ENCODE measurements at regions not wholly inside any gene's neighbourhood (a gene's known extent, or its start where the extent isn't known, plus 50 kb on each side); places are given as distances from the start of the nearest gene placed in this dataset.

- Histone ChIP-seq H3K27me3 (no peaks in the 10 kb centered on the region), H3K9me3 (no peaks in the 10 kb centered on the region), H3K27ac (no peak overlapping the region), H3K36me3 (no peaks in the 10 kb centered on the region), H3K4me3 (no peak overlapping the region), H3K4me1 (no peaks in the 10 kb centered on the region)
- intact Hi-C loops (cut with DNase I) = no loop called here
- WGBS, 4 donors = 69 to 76% (median 72%) methylated on average over 2 of the region's 2 CpGs
- DNase-seq = no peak
- ATAC-seq = no peak
- no peak for TF ChIP-seq POLR2A (IDR thresholded peaks at IDR 0.05)
- TF ChIP-seq CTCF (IDR thresholded peaks at IDR 0.05) = no peak
These were observed 167.4 kb upstream of the SLITRK1 start for GRCh38 chr13:84049443-84050219.

- ATAC-seq = no peak
- 59 to 69% (median 67%) methylated on average over 2 of the region's 2 CpGs for WGBS, 4 donors
These were observed 162.5 kb upstream of the SLITRK1 start for GRCh38 chr13:84044805-84045204.

GRCh38 chr13:84038001-84038400 is 155.7 kb upstream of the SLITRK1 start:
- no peaks in the 10 kb centered on the region for H3K27me3 ChIP-seq
- ATAC-seq (no peak), DNase-seq (no peak)
- no peak overlapping the region for H3K27ac ChIP-seq
- H3K4me1 ChIP-seq = no peaks in the 10 kb centered on the region
- no peaks in the 10 kb centered on the region for H3K9me3 ChIP-seq
- intact Hi-C loops (cut with DNase I) = no loop called here
- H3K4me3 ChIP-seq = no peak overlapping the region
- H3K36me3 ChIP-seq = no peaks in the 10 kb centered on the region
- WGBS, 4 donors = 0 to 13% (median 6%) methylated on average over 1 of the region's 1 CpG
- TF ChIP-seq POLR2A (IDR thresholded peaks at IDR 0.05) (no peak), CTCF (IDR thresholded peaks at IDR 0.05) (no peak)

More at GRCh38 chr13:84044805-84045204, 162.5 kb upstream of the SLITRK1 start:
- DNase-seq = no peak
- TF ChIP-seq CTCF (IDR thresholded peaks at IDR 0.05) (no peak), POLR2A (IDR thresholded peaks at IDR 0.05) (no peak)
- no peaks in the 10 kb centered on the region for H3K4me1 ChIP-seq
- H3K27me3 ChIP-seq = no peaks in the 10 kb centered on the region
- intact Hi-C loops (cut with DNase I) = no loop called here
- no peaks in the 10 kb centered on the region for H3K36me3 ChIP-seq
- H3K4me3 ChIP-seq = no peak overlapping the region
- no peaks in the 10 kb centered on the region for H3K9me3 ChIP-seq
- H3K27ac ChIP-seq = no peak overlapping the region

GRCh38 chr13:84032116-84032515 is 149.8 kb upstream of the SLITRK1 start:
- H3K27me3 ChIP-seq = no peaks in the 10 kb centered on the region
- H3K4me1 ChIP-seq = no peaks in the 10 kb centered on the region
- 28 to 66% (median 45%) methylated on average over 1 of the region's 1 CpG for WGBS, 4 donors
- H3K27ac ChIP-seq = no peak overlapping the region
- no peaks in the 10 kb centered on the region for H3K9me3 ChIP-seq
- intact Hi-C loops (cut with DNase I) = no loop called here
- no peak overlapping the region for H3K4me3 ChIP-seq
- TF ChIP-seq POLR2A (IDR thresholded peaks at IDR 0.05) (no peak), CTCF (IDR thresholded peaks at IDR 0.05) (no peak)
- no peak for DNase-seq
- ATAC-seq = no peak
- no peaks in the 10 kb centered on the region for H3K36me3 ChIP-seq
